NOMO-1 treated with DMSO at 0.1 percent for 48 hours (cell line): ENCODE measurements at regions not wholly inside any gene's neighbourhood (a gene's known extent, or its start where the extent isn't known, plus 50 kb on each side); places are given as distances from the start of the nearest gene placed in this dataset.
"Not testable (repeated sequence)": the region's sequence is repeated elsewhere in the genome, so short reads cannot be mapped to it uniquely, and the experiment has no call there.

Source experiments
- DNase-seq: peaks from one replicate; lab custom pipeline; 2025; ENCODE audit not compliant: unreplicated experiment; lab: John Stamatoyannopoulos, UW

GRCh38 chr10:9416331-9416730 is 1361.8 kb downstream of the GATA3 start:
- DNase-seq = no peak

- DNase-seq = no peak
Measured at GRCh38 chr10:9419757-9420156, 1365.3 kb downstream of the GATA3 start.

GRCh38 chr10:9427209-9427608 is 1372.7 kb downstream of the GATA3 start:
- DNase-seq = no peak

- no peak for DNase-seq
Measured at GRCh38 chr10:9437131-9437530, 1382.6 kb downstream of the GATA3 start.

- DNase-seq = no peak
Measured at GRCh38 chr10:9443758-9444157, 1389.3 kb downstream of the GATA3 start.

- DNase-seq = no peak
Measured at GRCh38 chr10:9449530-9449929, 1395.0 kb downstream of the GATA3 start.

GRCh38 chr10:9450801-9451200 is 1396.3 kb downstream of the GATA3 start:
- DNase-seq = no peak

GRCh38 chr10:9451211-9451773 is 1396.8 kb downstream of the GATA3 start:
- DNase-seq = no peak

- no peak for DNase-seq
Measured at GRCh38 chr10:9452056-9452455, 1397.6 kb downstream of the GATA3 start.

GRCh38 chr10:9453871-9454270 is 1399.4 kb downstream of the GATA3 start:
- not testable (repeated sequence) for DNase-seq

GRCh38 chr10:9469663-9470205 is 1415.2 kb downstream of the GATA3 start:
- DNase-seq = no peak

- DNase-seq = no peak
Measured at GRCh38 chr10:9470581-9470980, 1416.1 kb downstream of the GATA3 start.

- DNase-seq = no peak
Measured at GRCh38 chr10:9501944-9502343, 1447.5 kb downstream of the GATA3 start.

GRCh38 chr10:9504227-9504626 is 1449.7 kb downstream of the GATA3 start:
- DNase-seq = no peak

GRCh38 chr10:9505546-9505945 is 1451.1 kb downstream of the GATA3 start:
- DNase-seq = no peak

GRCh38 chr10:9508606-9509005 is 1454.1 kb downstream of the GATA3 start:
- no peak for DNase-seq

GRCh38 chr10:9510626-9511025 is 1456.1 kb downstream of the GATA3 start:
- DNase-seq = no peak

GRCh38 chr10:9515922-9516321 is 1461.4 kb downstream of the GATA3 start:
- no peak for DNase-seq

- no peak for DNase-seq
Measured at GRCh38 chr10:9535744-9536143, 1481.3 kb downstream of the GATA3 start.

GRCh38 chr10:9545073-9545472 is 1472.6 kb upstream of the CELF2 start:
- no peak for DNase-seq

- no peak for DNase-seq
Measured at GRCh38 chr10:9547936-9548904, 1469.5 kb upstream of the CELF2 start.

GRCh38 chr10:9550810-9551209 is 1466.9 kb upstream of the CELF2 start:
- no peak for DNase-seq
